ENCODE measurements at regions not wholly inside any gene's neighbourhood (a gene's known extent, or its start where the extent isn't known, plus 50 kb on each side); places are given as distances from the start of the nearest gene placed in this dataset.
"Not testable (repeated sequence)": the region's sequence is repeated elsewhere in the genome, so short reads cannot be mapped to it uniquely, and the experiment has no call there.

- H3K36me3 Mint-ChIP-seq: peaks cover 4 to 6% of the 10 kb centered on the region in 2 donors
Observed at GRCh38 chr22:49396817-49397216, 430.9 kb downstream of the BRD1 start.

GRCh38 chr22:49395617-49396016, 432.1 kb downstream of the BRD1 start:
- no peak for ATAC-seq (replicated peaks)
- Mint-ChIP-seq H3K27ac (no peak overlapping the region), H3K36me3 (peaks cover 4 to 6% of the 10 kb centered on the region in 2 donors), H3K9me3 (peaks cover 9 to 15% of the 10 kb centered on the region in 2 donors), H3K4me1 (peaks cover 0 to 2% of the 10 kb centered on the region in 2 donors), H3K4me3 (no peak overlapping the region), H3K27me3 (peaks cover 21 to 24% of the 10 kb centered on the region in 2 donors)
- no peak for DNase-seq

More at GRCh38 chr22:49396817-49397216, 430.9 kb downstream of the BRD1 start:
- DNase-seq (no peak), ATAC-seq (replicated peaks) (no peak)
- Mint-ChIP-seq H3K4me1 (no peaks in the 10 kb centered on the region), H3K9me3 (peaks cover 9 to 15% of the 10 kb centered on the region in 2 donors), H3K27ac (no peak overlapping the region), H3K27me3 (peaks cover 14 to 15% of the 10 kb centered on the region in 2 donors), H3K4me3 (no peak overlapping the region)

GRCh38 chr22:49395062-49395461, 432.6 kb downstream of the BRD1 start:
- not testable (repeated sequence) for H3K27ac Mint-ChIP-seq; DNase-seq; ATAC-seq (replicated peaks); H3K36me3 Mint-ChIP-seq; H3K4me3 Mint-ChIP-seq; H3K4me1 Mint-ChIP-seq
- Mint-ChIP-seq H3K27me3 (peaks cover 25 to 29% of the 10 kb centered on the region in 2 donors), H3K9me3 (peaks cover 9 to 15% of the 10 kb centered on the region in 2 donors)

DNA sequence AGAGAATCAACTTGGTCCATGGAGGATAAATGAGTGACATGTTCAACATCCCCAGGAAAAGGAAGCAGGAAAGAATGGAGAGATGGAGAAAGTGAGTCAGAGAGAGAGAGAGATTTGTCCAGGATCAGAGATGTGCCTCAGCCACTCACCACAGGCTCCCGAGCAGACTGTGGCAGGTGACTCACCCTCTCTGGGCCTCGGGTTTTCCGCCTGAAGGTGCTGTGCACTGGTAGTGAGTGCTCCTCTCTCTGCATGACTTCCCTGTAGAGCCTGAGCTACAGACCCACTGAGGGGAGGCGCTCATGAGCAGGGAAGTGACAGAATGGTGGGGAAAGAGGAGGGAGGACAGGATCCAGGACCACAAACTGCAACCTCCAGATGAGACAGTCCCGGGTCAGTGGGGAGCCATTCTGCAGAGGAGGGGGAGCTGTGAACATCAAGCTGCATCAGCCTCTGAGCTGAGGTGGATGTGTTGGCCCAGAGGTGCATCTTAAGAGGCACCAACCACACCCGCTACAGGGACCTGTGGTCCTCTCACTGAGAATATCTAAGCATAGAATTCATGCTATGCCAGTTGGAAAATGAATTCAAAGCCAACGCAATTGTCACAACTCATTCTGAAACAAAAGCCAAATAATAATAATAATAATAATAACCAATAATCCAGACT, 433.4 kb downstream of the BRD1 start:
- no peak overlapping the region for H3K27ac Mint-ChIP-seq
- H3K27me3 Mint-ChIP-seq: peaks cover 25 to 29% of the 10 kb centered on the region in 2 donors
- ATAC-seq (replicated peaks) (no peak), DNase-seq (no peak)
- peaks cover 4 to 6% of the 10 kb centered on the region in 2 donors for H3K36me3 Mint-ChIP-seq
- H3K4me3 Mint-ChIP-seq: no peak overlapping the region
- H3K9me3 Mint-ChIP-seq: peaks cover 9 to 15% of the 10 kb centered on the region in 2 donors
- H3K4me1 Mint-ChIP-seq: peaks cover 0 to 2% of the 10 kb centered on the region in 2 donors

DNA sequence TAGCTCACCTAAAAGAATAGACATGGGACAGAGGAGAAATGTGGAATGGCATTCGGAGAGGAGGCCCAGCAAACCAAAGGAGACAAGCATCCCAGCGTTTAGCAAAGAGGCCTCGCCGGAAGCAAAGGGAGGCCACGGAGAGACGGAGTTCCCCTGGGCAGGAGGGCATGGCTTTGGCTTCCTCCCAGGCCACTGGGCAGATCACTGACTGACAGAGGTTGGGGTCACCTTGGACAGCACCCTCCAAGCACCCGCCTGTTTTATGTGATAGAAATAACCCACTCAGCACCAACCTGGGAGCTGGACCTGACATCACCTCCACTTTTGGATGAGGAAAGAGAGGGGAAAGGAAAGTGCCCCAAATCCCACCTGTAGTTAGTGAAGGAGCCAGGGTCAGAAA, 434.1 kb downstream of the BRD1 start:
- Mint-ChIP-seq H3K4me1 (peaks cover 0 to 2% of the 10 kb centered on the region in 2 donors), H3K36me3 (peaks cover 4 to 6% of the 10 kb centered on the region in 2 donors), H3K27me3 (peaks cover 25 to 29% of the 10 kb centered on the region in 2 donors), H3K4me3 (no peak overlapping the region), H3K27ac (no peak overlapping the region), H3K9me3 (peaks cover 9 to 15% of the 10 kb centered on the region in 2 donors)
- DNase-seq: no peak
- ATAC-seq (replicated peaks): no peak

GRCh38 chr22:49392841-49393510, 434.7 kb downstream of the BRD1 start:
- Mint-ChIP-seq H3K9me3 (peaks cover 9 to 15% of the 10 kb centered on the region in 2 donors), H3K27ac (no peak overlapping the region), H3K4me3 (no peak overlapping the region), H3K4me1 (peaks cover 0 to 2% of the 10 kb centered on the region in 2 donors), H3K36me3 (peaks cover 4 to 6% of the 10 kb centered on the region in 2 donors), H3K27me3 (peaks cover 25 to 29% of the 10 kb centered on the region in 2 donors)
- no peak for ATAC-seq (replicated peaks)
- no peak for DNase-seq

DNA sequence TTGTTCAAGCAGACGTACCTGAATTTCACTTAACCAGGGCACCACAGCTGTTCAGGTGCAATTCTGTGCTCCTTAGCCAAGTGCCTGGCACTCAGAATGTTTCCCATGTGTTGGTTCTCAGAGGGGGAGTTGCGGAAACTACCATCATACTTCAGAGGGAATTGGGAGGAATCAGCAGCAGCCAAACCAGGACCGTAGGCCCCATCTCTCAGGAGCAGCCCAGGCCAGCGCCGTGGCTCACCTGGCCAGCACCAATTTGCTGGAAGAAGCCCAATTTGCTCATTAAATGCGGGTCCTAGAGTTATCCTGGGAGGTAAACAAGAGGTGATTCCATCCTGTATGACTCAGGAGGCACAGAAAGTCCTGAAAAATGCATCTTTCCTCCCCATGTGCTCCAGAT, 435.4 kb downstream of the BRD1 start:
- H3K9me3 Mint-ChIP-seq: peaks cover 9 to 15% of the 10 kb centered on the region in 2 donors
- DNase-seq: no peak
- peaks cover 4 to 6% of the 10 kb centered on the region in 2 donors for H3K36me3 Mint-ChIP-seq

DNA sequence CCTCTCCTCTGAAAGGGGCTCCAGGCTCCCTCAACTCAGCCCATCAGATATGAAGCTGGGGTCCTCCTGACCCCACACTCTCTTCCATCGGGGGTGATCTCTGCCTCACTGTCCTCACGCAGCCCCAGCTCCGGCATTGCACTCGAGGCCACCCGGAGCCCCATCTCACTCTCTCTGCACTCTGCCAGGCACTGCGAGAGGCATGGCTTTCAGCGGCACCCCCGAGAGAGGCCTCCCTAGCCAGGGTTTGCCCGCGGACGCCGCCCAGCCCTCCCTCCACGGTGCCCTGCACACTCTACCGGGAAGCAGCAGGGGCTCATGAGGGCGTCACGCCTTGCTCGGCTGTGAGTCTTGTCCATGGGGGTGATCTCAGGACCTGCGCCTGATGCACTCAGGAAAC, 436.2 kb downstream of the BRD1 start:
- Mint-ChIP-seq H3K36me3 (peaks cover 4 to 6% of the 10 kb centered on the region in 2 donors), H3K4me1 (peaks cover 0 to 2% of the 10 kb centered on the region in 2 donors), H3K27me3 (peaks cover 25 to 29% of the 10 kb centered on the region in 2 donors), H3K9me3 (peaks cover 9 to 15% of the 10 kb centered on the region in 2 donors), H3K4me3 (no peak overlapping the region), H3K27ac (no peak overlapping the region)
- no peak for ATAC-seq (replicated peaks)
- DNase-seq: no peak

More for the DNA sequence above, 435.4 kb downstream of the BRD1 start:
- no peak overlapping the region for H3K27ac Mint-ChIP-seq
- H3K27me3 Mint-ChIP-seq: peaks cover 25 to 29% of the 10 kb centered on the region in 2 donors
- no peak for ATAC-seq (replicated peaks)
- H3K4me1 Mint-ChIP-seq: peaks cover 0 to 2% of the 10 kb centered on the region in 2 donors
- no peak overlapping the region for H3K4me3 Mint-ChIP-seq

DNA sequence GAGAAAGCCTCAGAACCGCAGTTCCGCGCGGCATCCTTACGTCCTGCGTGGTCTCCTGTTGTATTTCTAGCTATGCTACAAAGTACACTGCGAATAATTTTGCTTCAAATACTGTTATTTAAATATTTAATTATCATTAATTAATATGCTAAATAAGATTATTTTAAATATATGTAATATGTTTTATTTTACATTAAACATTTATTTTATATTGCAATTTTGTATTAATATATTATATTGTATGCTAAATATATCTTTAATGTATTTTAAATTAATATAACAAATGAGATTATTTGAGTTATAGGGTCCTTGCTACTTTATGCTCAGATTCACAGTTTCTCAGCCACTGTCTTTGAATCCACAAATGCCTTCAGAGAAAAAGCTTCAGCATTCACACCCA, 436.7 kb downstream of the BRD1 start:
- peaks cover 4 to 6% of the 10 kb centered on the region in 2 donors for H3K36me3 Mint-ChIP-seq
- no peak overlapping the region for H3K27ac Mint-ChIP-seq
- DNase-seq: no peak
- ATAC-seq (replicated peaks): no peak
- no peak overlapping the region for H3K4me3 Mint-ChIP-seq
- H3K27me3 Mint-ChIP-seq: peaks cover 25 to 29% of the 10 kb centered on the region in 2 donors
- peaks cover 0 to 2% of the 10 kb centered on the region in 2 donors for H3K4me1 Mint-ChIP-seq
- peaks cover 9 to 15% of the 10 kb centered on the region in 2 donors for H3K9me3 Mint-ChIP-seq

- peaks cover 9 to 17% of the 10 kb centered on the region in 2 donors for H3K4me1 Mint-ChIP-seq
- not testable (repeated sequence) for DNase-seq; ATAC-seq (replicated peaks); H3K9me3 Mint-ChIP-seq; H3K27ac Mint-ChIP-seq; H3K36me3 Mint-ChIP-seq; H3K4me3 Mint-ChIP-seq
- peaks cover 12 to 16% of the 10 kb centered on the region in 2 donors for H3K27me3 Mint-ChIP-seq
Observed at GRCh38 chr22:49383909-49384308, 443.8 kb downstream of the BRD1 start.

- no peak for DNase-seq
- no peak overlapping the region for H3K27ac Mint-ChIP-seq
Observed at GRCh38 chr22:49382451-49382735, 445.3 kb downstream of the BRD1 start.

DNA sequence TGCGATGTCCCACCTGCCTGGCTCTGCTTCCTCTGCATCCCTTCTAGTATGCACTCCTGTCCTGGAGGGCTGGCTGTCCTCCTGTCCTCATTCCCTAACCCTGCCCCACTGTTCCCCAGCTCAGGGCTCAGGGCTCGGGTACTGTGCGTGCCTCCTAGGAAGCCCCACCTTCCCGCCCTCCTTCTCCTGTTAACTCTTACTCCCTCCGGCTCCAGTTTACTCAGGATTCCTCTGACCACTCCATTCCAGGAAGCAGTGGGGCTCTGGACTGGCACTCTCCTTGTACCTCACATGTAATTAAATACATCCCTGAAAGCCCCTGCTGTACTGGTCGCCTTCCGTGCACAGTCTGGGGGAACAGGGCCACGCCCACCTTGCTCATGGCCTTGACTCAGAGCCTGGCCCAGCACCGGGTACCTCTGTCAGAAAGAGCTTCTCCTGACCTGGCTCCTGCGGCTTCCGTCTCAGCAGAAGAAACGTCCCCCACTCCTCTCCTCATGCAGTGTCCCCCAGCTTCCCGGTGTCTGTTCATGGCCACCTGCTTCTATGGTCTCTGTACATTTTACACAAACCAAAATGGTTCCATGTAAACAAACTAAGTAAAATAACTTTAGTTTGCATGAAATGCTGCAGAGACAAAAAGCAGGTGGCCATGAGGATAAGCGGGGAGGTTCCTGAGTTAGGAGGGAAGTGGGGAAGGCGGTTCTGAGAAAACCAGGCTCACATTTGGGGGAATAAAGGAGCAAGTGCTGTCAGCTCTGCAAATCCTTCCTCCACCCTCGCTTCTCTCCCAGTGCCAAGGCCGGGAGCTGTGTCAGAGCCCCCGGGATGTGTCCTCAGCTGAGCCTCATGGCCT, 445.9 kb downstream of the BRD1 start:
- Mint-ChIP-seq H3K9me3 (peaks cover 1 to 5% of the 10 kb centered on the region in 2 donors), H3K36me3 (no peaks in the 10 kb centered on the region), H3K27ac (no peak overlapping the region), H3K27me3 (peaks cover 22 to 32% of the 10 kb centered on the region in 2 donors), H3K4me3 (peak overlapping the region in 1 of 2 donors; percentile 25), H3K4me1 (peaks cover 9 to 17% of the 10 kb centered on the region in 2 donors)
- DNase-seq (no peak), ATAC-seq (replicated peaks) (no peak)

More at GRCh38 chr22:49382451-49382735, 445.3 kb downstream of the BRD1 start:
- peaks cover 9 to 17% of the 10 kb centered on the region in 2 donors for H3K4me1 Mint-ChIP-seq
- peaks cover 19 to 29% of the 10 kb centered on the region in 2 donors for H3K27me3 Mint-ChIP-seq
- no peaks in the 10 kb centered on the region for H3K36me3 Mint-ChIP-seq
- ATAC-seq (replicated peaks): no peak
- no peak overlapping the region for H3K4me3 Mint-ChIP-seq
- H3K9me3 Mint-ChIP-seq: peaks cover 1 to 5% of the 10 kb centered on the region in 2 donors

- peaks cover 1 to 5% of the 10 kb centered on the region in 2 donors for H3K9me3 Mint-ChIP-seq
- H3K4me3 Mint-ChIP-seq: no peak overlapping the region
- DNase-seq (no peak), ATAC-seq (replicated peaks) (peak in 1 of 2 donors; percentile 14)
- H3K27me3 Mint-ChIP-seq: peaks cover 22 to 37% of the 10 kb centered on the region in 2 donors
- no peaks in the 10 kb centered on the region for H3K36me3 Mint-ChIP-seq
- H3K27ac Mint-ChIP-seq: no peak overlapping the region
- H3K4me1 Mint-ChIP-seq: peaks cover 9 to 17% of the 10 kb centered on the region in 2 donors
Observed at GRCh38 chr22:49380828-49381114, 446.9 kb downstream of the BRD1 start.
